ENCODE measurements at regions not wholly inside any gene's neighbourhood (a gene's known extent, or its start where the extent isn't known, plus 50 kb on each side); places are given as distances from the start of the nearest gene placed in this dataset.

DNA sequence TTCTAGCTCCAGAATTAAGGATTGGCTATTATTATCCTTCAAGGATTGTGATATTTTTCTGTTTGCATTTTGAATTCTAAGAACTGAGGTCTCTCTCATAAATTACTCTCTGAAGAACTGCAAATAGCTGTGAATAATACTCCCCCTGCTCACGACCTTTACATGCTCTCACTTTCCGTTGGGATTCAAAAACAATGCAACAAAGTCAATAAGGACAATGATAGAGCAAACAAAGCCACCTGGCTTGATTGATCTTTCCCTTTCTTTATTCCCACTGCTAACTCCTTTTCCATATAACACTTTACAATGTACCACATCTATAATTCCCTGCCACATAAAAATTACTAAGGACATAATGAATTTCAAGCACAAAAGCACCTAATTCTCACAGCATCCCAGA lies 523.0 kb upstream of the CA10 start:
- no peak for DNase-seq (ENCODE audit: low read depth)
- TF ChIP-seq, protein P1, sequence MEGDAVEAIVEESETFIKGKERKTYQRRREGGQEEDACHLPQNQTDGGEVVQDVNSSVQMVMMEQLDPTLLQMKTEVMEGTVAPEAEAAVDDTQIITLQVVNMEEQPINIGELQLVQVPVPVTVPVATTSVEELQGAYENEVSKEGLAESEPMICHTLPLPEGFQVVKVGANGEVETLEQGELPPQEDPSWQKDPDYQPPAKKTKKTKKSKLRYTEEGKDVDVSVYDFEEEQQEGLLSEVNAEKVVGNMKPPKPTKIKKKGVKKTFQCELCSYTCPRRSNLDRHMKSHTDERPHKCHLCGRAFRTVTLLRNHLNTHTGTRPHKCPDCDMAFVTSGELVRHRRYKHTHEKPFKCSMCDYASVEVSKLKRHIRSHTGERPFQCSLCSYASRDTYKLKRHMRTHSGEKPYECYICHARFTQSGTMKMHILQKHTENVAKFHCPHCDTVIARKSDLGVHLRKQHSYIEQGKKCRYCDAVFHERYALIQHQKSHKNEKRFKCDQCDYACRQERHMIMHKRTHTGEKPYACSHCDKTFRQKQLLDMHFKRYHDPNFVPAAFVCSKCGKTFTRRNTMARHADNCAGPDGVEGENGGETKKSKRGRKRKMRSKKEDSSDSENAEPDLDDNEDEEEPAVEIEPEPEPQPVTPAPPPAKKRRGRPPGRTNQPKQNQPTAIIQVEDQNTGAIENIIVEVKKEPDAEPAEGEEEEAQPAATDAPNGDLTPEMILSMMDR (IDR thresholded peaks at IDR 0.05; ENCODE audit: low read depth, low read length, missing control alignments), result no peak
- no peak overlapping the region for H3K4me3 ChIP-seq (ENCODE audit: low read depth, low read length)

DNA sequence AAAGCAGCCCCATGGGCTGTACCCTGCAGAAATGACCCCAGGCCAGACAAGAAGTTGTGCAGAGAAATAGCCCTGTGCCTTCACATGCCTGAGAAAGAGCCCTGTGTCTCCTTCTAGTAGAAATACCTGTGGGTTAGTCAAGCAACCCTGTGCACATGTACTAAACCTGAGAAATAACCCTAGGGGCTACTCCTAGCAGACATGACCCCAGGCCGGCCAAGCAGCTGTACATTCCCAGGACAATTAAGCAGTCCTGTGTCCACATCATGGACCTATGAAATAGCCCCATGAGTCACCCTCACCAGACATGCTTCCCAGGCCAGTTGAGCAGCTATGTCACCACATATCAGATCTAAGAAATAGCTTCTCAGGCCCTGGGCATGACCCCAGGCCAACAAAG lies 519.7 kb upstream of the CA10 start:
- no peak overlapping the region for H3K4me3 ChIP-seq (ENCODE audit: low read depth, low read length)
- no peak for DNase-seq (ENCODE audit: low read depth)
- TF ChIP-seq, protein P1 (IDR thresholded peaks at IDR 0.05; ENCODE audit: low read depth, low read length, missing control alignments), result no peak

DNA sequence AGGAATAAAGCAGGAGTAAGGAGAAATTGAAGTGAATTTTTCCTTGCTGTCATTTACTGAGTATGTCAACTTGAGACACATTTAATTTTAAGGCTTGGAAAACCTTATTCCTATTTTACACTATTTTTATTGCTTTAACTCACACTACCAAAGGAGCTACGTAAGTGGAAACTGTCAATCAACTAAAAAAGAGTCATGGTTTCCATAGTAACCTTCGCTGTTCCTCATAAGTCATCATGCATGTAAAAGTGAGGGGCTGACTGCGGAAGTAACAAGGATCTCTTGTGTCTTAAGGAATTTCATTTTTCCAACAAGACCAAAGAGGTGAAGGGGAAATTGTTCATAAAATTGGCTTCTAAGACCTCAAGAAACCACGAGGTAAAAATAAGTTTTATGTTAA lies 516.2 kb upstream of the CA10 start:
- TF ChIP-seq, protein P1 (IDR thresholded peaks at IDR 0.05; ENCODE audit: low read depth, low read length, missing control alignments), result no peak
- no peak for DNase-seq (ENCODE audit: low read depth)
- H3K4me3 ChIP-seq (ENCODE audit: low read depth, low read length), result no peak overlapping the region

DNA sequence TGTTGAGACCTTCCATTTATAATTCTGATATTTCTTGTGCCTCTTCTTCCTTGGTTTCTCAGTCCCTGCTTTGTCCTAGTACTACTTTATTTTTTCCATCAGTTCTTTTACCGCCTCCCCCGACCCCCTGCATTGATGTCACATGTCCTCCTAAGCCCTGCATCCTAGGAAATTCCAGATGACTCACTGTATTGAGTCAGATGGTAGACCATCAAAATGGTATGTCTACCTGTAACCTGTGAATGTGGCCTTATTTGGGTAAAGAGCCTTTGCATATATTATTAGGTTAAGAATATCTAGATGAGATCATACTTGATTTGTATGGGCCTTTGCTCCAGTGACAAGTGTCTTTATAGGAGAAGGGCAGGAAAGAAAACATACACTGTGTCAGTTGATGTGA lies 515.3 kb upstream of the CA10 start:
- TF ChIP-seq, protein P1 (IDR thresholded peaks at IDR 0.05; ENCODE audit: low read depth, low read length, missing control alignments), result no peak
- H3K4me3 ChIP-seq (ENCODE audit: low read depth, low read length), result no peak overlapping the region
- DNase-seq (ENCODE audit: low read depth), result no peak

DNA sequence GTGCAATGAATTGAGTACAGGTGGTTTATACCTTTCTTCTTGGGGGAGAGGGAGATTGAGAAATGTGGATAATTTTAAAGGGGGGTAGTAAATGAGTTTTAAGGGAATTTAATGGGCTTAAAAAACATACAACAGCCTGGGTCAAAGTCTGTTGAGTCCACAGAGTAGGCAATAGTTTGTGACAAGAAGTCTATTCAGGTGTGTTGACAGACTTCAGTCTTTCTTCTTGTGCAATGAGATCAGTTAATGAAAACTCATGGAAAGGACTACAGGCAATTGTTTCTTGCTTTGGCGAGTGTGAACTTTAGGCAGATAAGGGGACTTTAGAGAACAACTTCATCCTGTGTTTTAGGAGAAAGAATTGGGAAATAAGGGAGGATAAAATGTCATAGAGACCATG lies 507.8 kb upstream of the CA10 start:
- no peak overlapping the region for H3K4me3 ChIP-seq (ENCODE audit: low read depth, low read length)
- TF ChIP-seq, protein P1 (IDR thresholded peaks at IDR 0.05; ENCODE audit: low read depth, low read length, missing control alignments), result no peak
- DNase-seq (ENCODE audit: low read depth), result no peak

DNA sequence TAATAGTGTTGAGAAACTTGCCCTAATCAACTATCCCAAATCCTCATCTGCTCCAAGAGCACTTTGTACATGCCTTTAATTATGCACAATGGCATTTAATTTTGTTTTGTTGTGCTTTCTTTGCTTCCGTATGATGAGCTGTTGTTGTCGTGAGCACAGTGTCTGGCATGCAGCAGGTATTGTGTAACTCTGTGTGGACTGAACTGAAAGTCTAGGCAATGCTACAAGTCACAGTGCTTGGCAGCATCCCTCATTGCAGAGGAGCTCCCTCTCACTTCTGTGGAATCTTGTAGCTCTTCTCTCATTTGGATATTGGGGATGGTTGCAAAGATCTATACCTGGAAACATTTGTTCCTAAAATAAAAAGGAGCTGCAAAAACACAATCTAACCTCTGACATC lies 502.2 kb upstream of the CA10 start:
- TF ChIP-seq, protein P1 (IDR thresholded peaks at IDR 0.05; ENCODE audit: low read depth, low read length, missing control alignments), result no peak
- H3K4me3 ChIP-seq (ENCODE audit: low read depth, low read length), result no peak overlapping the region
- no peak for DNase-seq (ENCODE audit: low read depth)

DNA sequence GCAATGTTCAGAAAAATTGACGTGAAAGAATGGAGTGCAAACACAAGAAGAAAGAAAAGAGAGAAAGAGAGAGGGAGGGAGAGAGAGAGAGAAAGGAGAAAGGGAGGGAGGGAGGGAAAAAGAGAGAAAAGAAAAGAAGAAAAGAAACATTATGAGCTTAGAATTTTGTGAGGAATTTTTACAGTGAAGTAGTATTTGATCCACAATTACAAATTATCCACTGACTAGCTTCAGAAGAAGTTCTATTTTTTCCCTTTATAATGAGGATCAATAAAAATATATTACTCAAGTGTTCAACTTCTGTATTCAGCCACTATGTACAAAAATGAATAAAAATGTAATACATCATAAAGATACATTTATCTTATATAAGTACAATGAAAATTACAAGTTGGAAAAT lies 494.5 kb upstream of the CA10 start:
- no peak for DNase-seq (ENCODE audit: low read depth)
- no peak overlapping the region for H3K4me3 ChIP-seq (ENCODE audit: low read depth, low read length)
- TF ChIP-seq, protein P1 (IDR thresholded peaks at IDR 0.05; ENCODE audit: low read depth, low read length, missing control alignments), result no peak
